ENCODE measurements at regions not wholly inside any gene's neighbourhood (a gene's known extent, or its start where the extent isn't known, plus 50 kb on each side); places are given as distances from the start of the nearest gene placed in this dataset.

DNA sequence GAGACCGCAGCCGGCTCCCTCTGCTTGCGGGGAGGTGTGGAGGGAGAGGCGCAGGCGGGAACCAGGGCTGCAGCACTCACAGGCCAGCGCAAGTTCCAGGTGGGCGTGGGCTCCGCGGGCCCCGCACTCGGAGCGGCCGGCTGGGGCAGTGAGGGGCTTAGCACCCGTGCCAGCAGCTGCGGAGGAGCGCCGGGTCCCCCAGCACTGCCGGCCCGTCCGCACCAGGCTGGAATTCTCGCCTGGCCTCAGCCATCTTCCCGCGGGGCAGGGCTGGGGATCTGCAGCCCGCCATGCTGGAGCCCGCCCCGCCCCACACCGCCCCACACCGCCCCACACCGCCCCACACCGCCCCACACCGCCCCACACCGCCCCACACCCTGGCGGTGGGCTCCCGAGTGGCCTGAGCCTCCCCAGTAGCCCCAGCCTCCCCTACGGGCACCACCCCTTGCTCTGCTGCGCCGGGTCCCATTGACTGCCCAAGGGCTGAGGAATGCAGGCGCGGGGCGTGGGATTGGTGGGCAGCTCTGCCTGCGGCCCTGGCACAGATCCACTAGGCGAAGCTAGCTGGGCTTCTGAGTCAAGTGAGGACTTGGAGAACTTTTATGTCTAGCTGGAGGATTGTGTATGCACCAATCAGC is 123.9 kb upstream of the MGAT5 start:
- DNase-seq = no peak

DNA sequence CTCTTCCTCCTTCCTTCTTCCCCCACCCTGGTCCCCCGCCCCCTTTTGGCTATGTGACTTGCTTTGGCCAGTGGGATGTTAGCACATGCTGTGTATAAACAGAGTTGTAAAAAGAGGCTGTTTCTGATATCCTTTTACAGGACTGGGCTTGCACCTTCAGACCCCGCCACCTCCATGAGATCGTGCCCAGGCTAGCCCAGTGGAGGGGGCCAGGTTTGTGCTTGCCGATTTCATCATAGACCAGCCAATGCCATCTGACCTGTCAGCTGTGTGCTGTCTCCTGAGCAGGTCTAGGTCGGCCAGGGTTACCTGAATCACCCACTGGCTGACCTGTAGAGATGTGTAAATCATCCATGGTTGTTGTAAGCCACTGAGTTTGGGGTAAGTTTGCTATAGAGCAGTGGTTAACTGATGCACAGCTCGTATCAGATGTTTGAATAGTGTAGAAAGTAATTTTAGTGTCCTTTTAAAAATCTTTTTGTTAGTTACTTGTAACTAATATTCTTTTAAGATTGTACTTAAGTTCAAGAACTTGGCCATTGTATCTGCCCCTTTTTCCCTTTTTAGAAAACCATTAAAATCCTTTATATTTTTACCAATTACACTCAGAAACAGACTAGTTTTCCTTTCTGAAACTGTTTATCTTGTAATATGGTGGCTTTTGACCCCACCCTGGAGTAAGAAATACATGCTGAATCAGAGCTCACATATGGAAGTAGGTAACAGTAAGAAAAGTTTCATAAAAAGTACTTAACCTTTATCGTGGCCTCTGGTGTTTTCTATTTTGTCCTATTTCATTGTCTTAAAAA is 122.0 kb upstream of the MGAT5 start:
- DNase-seq = no peak

DNA sequence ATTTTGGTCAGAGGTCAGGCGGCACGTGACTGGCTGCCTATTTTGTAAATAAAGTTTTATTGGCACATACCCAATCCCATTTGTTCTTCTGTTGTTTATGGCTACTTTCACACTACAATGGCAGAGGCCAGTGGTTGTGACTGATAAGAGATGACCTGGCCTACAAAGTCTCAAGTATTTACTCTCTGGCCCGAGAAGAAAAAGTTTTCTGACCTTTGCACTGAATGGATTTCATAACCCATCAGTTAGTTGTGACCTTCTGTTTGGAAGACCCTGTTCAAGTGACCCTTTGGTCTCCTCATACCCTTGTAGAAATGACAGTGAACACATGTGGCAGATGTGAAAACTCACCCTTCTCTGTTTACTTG is 121.4 kb upstream of the MGAT5 start:
- no peak for DNase-seq

DNA sequence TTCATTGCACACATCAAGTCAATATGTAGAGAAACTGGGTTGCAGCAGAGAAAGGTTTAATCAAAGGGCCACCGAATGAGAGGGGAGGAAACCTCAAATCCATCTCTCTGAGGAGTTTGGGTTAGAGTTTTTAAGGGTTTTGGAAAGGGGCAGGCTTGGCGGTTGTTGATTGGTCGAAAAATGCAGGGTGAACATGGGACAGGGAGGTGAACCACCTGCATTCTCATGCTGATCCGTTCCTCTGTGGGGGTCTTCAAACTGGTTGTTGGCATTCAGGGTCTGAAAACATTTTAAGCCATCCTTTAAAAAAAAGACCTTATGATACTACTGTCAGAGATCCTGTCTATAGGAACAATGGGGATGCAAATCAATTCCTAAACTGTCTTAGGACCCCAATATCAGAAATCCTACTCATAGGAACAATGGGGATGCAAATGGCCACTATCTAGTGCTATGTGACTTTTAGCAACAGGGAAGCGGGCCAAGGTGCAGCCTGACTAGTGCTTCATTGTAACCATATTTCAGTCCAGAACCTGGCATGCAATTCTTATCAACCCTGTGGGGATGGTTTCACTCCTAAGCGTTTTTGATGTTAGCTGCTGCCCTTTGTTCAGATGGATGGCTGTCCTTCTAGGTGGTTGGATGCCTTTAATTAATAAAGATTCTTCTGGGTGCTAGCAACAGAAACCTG is 120.1 kb upstream of the MGAT5 start:
- DNase-seq = no peak

DNA sequence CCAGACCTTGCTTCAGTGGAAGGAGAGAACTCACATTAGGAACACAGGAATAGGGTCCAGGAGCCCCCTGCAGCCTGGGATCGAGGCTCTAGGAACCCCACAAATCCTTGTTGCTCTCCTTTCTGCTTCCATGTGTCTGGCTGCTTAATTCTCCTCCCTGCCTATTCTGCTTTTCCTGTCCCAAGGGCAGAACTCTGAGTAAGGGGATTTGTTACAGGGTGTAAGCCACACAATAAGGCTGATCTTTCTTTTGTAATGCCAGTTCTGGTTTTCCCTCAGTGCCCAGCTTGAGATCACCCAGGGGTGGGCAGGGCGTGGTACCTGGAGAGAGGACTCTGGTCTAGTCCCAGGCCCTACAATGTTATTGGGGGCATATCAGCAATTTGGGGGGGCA is 119.6 kb upstream of the MGAT5 start:
- DNase-seq = no peak

DNA sequence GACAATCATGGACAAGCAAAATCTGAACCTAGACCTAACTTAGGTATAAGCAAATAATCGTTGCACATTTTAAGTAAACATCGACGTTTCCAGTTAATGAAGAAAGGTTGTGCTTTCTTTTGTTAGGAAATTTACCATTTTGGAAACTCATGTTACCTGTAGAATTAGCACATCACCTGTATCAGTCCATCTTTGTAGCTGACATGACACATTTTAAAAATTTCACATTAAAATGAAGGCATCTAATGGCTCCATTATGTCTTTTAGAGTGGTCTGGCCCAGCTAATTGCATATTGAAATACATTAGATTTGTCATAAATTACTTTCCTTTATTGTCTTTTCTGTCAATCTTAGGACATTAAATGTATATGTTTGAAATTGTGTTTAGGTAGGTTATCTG is 119.0 kb upstream of the MGAT5 start:
- DNase-seq = no peak

DNA sequence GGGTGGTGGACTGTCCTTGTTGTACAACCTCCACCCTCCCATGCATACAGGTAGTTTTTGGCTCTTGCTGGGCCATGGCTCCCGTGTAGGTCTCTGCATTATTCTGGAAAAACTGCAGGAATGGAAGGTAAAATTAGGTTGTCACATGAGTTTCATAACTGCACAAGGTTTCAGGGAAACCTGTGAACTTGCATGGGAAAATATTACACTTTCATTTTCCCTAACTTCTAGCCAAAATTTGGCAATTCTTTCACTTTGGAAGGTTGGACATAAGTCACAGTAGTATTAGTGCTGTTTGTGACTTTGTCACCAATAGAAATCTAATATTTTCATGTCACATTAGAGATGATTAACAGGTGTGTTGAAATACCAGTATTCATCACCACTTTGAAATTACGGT is 118.1 kb upstream of the MGAT5 start:
- DNase-seq = no peak

DNA sequence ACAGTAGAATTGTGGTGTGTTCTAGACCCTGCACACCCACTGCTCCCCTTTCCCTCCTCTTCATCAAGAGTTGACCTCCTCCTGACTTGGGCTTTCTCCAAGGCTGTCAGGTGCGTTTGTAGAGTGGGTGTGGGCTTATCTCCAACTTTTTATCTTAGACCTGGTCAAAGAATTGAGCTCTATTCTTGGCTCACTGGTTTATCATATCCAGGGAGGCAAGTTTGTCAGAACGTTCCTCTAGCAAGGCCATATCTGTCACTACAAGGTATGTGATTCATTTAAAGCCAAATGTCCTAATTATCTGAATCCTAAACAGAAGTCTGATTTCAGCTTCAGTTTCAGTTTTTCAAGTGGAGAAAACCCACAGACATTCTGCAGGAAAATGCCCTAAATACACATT is 117.1 kb upstream of the MGAT5 start:
- DNase-seq = no peak

DNA sequence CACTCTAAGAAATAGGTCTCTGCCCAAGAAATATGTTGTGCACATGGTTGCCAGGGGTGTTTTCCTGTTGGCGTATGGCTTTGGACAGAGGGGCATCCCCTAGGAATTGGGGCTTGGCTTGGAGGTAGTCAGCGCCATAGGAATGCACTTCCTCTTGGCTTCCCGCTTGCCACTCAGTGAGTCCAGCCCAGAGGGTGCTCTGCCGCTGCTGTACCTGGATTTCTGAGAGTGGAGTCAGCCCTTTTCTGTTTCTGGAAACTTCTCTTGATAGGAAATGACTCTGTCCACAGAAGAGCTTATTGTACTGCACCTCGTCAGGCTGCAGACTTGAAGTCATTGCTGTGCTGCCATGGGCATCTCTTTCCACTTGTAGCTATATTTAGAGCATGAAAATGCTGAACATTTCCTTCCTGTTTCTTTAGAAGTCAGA is 116.7 kb upstream of the MGAT5 start:
- no peak for DNase-seq

DNA sequence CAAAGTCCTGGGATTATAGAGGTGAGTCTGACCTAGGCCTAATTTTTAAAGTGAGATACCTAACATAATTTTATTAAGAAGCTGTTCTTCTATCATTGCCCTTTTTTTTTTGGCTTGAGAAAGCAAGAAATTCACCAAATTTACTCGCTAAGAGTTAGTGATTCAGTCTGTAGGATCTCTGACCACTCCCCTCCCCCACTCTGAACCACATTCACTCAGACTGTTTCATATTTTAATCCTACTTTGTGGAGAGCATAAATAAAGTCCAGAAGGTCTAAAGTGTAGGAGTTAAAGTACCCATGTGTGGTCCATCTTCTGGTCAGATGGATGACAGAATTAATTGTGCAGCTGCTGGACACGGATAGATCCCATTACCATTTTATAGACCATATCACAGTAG is 115.8 kb upstream of the MGAT5 start:
- no peak for DNase-seq

DNA sequence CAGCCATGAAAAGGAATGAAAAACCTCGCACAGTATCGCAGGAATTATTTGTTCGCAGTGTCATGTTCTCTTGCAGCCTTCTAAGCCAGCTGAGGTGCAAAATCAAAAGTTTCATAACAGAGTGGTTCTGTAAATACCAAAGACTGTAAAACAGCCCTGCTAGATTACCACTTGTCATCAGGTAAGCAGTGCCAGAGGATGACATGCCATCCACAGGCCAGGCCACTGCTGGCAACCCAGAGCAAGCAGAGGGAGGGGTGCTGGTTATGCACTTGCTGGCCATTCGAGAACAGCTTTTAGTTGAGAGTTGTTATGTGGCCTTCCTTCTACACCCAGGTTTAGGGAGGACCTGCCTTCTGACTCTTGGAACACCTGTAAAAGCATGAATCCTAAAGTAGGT is 114.3 kb upstream of the MGAT5 start:
- DNase-seq = no peak

DNA sequence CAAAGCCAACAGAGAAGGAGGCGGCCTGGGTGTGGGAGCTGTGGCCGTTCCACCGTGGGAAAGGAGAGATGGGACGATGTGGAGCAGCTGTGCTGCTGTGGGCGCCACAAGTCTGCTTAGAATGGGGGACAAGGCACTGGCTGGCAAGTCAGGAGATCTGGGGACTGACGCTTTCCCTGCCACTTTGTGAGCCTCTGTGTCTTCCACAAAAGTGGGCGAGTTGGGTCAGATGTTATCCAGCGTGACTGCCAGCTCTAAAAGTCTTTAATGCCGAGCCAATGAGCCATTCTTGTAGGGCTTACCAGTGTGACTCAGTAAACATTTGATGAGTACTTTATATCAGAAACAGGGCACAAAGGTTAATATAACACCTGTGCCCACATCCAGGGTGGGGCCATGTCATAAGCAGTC is 113.6 kb upstream of the MGAT5 start:
- no peak for DNase-seq

DNA sequence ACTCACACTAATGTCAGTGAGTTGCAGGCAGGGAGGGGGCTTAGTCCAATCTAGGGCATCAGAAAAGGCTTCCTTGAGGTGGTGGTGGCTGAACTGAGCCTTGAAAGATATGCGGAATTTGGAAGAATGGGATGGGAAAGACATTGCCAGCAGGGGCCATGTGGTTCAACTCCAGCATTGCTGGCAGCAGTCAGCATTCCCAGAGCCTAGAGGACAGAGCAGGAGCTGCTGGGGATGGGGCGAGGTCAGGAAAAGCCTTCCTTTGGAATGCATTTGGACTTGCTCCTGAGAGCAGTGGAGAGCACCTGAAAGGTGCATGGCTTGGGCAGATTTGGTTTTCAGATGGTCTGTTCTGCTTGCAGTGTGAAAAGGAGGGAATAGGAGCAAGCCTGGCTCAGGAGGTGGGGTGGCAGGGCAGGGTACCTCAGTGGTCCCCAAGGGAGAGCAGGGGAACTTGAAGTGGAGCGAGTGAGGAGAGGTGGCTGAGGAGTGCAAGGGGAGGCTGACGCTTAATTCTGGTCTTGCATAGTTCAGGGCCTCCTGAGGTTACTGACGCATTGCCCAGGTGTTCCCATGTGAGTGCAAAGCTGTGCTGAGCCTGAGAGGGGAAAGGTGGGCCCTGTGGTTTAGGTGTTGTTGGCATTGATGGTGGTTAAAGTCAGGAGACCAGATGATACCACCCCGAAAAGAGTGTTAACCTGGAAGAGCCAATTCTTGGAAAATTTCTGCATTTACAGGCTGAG is 112.1 kb upstream of the MGAT5 start:
- no peak for DNase-seq

DNA sequence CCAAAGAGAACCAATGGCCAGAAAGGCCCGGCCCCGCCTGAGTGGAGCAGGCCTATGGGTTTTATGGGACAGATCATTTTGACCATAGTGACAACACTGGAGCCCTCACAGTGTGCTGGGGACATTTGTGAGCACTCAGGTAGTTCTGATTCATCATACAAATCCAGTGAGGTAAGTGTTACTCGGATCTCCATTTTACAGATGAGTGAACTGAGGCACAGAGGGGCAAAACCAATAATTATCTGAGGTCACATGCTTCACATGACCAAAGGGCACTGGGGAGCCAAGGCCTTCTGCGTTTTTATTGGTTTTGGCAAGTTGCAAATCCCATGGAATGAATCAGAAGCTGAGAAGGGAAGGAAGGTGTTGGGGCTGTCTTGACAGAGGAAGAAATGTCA is 111.5 kb upstream of the MGAT5 start:
- DNase-seq = no peak

DNA sequence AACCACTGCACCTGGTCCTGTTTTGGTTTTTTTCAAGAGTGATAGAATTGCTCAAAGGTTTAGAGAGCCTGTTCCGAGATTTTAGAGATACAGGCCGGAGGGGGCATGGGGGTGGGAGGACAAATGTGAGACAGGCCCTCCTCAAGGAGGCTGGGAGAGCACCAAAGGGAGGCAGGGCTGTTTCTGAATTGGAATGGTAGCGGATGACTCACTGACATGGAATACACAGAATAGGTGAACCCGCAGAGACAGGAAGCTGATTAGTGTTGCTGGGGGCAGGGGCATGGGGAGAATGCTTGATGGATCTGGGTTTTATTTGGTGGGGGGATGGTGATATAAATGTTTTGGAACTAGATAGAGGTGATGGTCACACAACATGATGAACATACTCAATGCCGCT is 111.0 kb upstream of the MGAT5 start:
- no peak for DNase-seq

DNA sequence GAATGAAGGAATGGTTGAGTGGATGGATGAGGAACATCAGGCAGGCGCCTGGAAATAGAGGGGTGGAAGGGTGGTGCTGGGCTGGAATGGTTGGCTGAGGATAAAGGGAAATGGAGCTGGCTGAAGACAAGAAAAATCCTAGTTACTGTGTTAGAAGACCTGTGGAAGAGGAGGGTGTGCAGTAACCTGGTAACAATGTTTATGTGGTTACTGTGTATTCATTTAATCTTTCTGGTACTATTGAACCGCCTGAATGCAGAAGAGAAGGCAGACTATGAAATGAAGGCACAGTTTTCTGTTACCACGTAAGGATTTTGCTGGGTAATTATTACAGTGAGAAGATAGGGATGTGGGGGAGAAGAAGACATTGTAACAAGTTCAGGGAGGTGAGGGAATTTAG is 110.3 kb upstream of the MGAT5 start:
- DNase-seq = no peak

DNA sequence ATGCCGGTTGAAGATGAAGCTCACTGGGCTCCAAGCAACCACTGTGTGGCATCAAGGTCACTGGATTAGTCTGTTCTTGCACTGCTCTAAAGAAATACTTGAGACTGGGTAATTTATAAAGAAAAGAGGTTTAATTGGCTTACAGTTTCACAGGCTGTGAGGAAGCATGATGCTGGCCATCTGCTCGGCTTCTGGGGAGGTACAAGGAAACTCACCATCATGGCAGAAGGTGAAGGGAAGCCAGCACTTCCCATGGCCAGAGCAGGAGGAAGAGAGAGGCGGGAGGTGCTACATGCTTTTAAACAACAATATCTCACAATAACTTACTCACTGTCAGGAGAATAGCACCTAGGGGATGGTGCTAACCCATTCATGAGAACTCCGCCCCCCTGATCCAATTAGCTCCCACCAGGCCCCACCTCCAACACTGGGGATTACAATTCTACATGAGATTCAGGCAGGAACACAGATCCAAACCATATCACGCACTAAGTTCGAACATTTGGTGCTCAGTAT is 109.7 kb upstream of the MGAT5 start:
- no peak for DNase-seq

DNA sequence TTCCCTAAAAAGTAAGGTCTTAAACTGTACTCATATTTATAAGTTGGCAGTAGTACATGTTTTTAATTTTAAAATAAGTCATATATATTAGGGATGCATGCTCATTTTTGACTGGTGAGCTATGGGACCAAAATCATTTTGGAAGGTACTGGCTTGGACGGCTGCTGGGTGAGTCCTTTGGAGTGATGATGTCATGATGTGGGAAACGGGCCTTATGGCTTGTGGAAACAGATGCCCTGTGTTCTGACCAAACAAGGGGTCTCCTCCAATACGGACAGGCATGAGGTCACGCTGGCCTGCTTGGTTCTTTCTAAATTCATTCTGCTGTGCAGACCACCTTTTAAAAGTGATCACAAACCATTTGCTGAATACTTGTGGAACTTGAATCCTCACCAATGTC is 109.2 kb upstream of the MGAT5 start:
- DNase-seq = no peak

DNA sequence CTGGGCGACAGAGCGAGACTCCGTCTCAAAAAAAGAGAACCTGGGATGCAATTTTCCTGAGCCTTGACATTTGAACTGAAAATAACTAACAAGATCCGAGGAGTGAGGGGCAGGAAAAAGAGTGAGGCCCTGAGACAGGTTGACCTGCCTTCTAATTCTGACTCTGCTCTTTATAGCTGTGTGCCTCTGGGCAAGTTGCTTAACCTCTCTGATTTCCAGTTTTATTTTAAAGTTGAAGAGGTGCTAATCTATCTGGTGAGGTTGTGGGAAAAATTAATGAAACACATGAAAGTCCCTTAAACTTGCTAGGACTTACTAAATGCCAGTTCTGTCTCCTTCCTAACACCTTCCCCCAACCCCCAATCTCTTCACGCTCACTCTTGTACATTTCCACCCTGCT is 108.4 kb upstream of the MGAT5 start:
- DNase-seq = no peak

DNA sequence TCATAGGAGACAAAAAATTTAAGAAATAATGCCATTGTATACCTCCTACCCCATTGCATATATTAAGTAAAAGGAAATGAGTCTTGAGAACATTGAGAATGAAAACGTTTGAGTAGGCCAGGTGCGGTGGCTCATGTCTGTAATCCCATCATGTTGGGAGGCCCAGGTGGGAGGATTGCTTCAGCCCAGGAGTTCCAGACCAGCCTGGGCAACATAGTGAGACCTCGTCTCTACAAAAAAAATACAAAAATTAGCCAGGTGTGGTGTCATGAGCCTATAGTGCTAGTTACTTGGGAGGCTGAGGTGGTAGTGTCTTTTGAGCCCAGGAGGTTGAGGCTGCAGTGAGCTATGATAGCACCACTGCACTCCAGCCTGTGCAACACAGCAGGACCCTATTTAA is 107.7 kb upstream of the MGAT5 start:
- DNase-seq = no peak

DNA sequence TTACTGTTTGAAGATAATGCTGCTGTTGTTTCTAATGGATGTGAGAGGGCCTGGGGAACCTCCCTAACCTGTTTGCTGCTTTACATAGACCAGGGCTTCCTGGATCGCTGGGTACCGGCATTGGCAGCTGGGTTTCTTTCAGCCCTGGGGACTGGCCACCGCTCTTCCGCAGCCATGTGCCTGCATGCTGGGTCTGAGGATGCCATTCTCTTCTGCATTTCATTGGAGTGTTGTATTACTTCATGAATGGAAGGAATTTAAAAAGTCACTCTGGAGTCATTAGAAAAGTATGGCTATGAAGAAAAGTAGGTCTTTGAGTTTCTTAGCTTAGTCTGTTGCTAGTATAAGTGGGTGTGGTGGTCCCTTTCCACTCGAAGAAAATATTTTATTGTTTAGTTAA is 107.3 kb upstream of the MGAT5 start:
- no peak for DNase-seq

DNA sequence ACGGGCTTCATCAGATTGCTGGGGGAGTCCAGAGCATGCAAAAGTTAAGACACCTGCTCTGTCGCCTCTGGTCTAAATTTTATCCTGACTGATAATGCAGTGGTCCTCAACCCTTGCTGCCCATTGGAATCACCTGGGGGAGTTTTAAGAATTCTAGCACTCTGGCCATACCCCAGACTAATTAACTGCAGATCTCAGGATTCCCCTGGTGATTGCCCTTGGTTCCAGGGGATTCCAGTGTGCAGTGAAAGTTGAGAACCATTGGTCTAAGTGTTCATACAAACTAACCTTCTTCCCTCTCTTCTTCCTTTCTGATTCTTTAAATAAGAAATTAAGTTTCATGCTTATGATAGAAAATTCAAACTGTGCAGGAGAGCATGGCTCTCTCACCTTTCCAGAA is 105.7 kb upstream of the MGAT5 start:
- no peak for DNase-seq

DNA sequence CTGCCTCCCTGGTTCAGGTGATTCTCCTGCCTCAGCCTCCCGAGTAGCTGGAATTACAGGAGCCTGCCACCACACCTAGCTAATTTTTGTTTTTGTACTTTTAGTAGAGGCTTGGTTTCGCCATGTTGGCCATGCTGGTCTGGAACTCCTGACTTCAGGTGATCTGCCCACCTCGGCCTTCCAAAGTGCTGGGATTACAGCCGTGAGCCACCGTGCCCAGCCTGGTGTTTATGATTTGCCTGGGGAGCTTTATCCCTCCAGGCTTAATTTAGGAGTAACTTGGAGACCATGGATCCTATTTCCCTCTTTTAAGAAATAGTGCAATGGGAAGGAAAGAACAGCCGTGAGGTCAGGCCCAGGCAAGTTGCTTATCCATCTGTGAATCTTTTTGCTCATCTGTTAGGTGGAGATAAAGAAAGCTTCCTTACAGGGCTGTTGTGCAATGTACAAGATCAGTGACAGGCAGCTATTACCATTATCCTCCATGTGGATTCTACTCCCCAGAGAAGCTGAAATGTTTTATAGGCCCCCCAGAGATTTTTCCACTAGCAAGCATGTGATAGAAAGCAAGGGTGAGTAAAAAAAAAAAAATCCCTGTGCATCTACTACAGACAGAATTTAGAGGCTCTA is 104.9 kb upstream of the MGAT5 start:
- DNase-seq = no peak
